Endothelial cell of umbilical vein (primary cell): ENCODE measurements at regions not wholly inside any gene's neighbourhood (a gene's known extent, or its start where the extent isn't known, plus 50 kb on each side); places are given as distances from the start of the nearest gene placed in this dataset.

Experiments
- BruUV-seq: library from RNA; stranded (reverse); fragments of 400-500 nt; replicated peaks from 2 replicates; lab custom pipeline; 2021; lab: Mats Ljungman, UMichigan
- CTCF ChIA-PET: fragments of 300-600, 350-600 bp; sonication (Branson Sonifier 250); formaldehyde crosslinking; loops from one replicate; lab custom pipeline; 2021; ENCODE audit warnings: antibody characterized with exemption, inconsistent platforms; lab: Charles Lee
- POLR2A ChIA-PET: fragments of 300-600, 350-600 bp; sonication (Branson Sonifier 250); formaldehyde crosslinking; loops from one replicate; lab custom pipeline; 2021; ENCODE audit warnings: antibody characterized with exemption, inconsistent platforms; lab: Charles Lee
- DNase-seq: peaks from one replicate; pipeline ENCODE4 v3.0.0-alpha.2; 2011; ENCODE audit warnings: low read depth, low spot score
- FAIRE-seq: peaks from 2 replicates; lab custom pipeline; 2011; peaks lifted over from hg19 to GRCh38; lab: Jason Lieb, UNC
- H2AFZ ChIP-seq: 2 replicates; pipeline ENCODE4 v1.6.0; 2012; ENCODE audit warnings: low read depth, low read length, control low read depth, inconsistent platforms
- H3K27ac ChIP-seq: 2 replicates; pipeline ENCODE4 v1.5.1; 2011; ENCODE audit warnings: low read depth, mild to moderate bottlenecking, control low read depth, low read length, moderate library complexity; ENCODE audit not compliant: insufficient read depth
- H3K27me3 ChIP-seq, 2 experiments: 2 replicates each; pipeline versions ENCODE4 v1.6.0 to v1.6.1; 2011; ENCODE audit warnings: low read length in 2 of 2, mixed read lengths in 1 of 2; ENCODE audit not compliant: control insufficient read depth in 2 of 2, insufficient read depth in 2 of 2
- H3K36me3 ChIP-seq, 2 experiments: 2 replicates in 1 of 2; 3 replicates in 1 of 2; pipeline ENCODE4 v1.5.1; 2011; ENCODE audit warnings: low read length in 2 of 2, mild to moderate bottlenecking in 1 of 2, moderate library complexity in 1 of 2; ENCODE audit not compliant: control insufficient read depth in 2 of 2, insufficient read depth in 2 of 2; ENCODE audit errors: extremely low read depth in 1 of 2
- H3K4me1 ChIP-seq: 3 replicates; pipeline ENCODE4 v1.5.1; 2011; ENCODE audit warnings: mild to moderate bottlenecking, low read length; ENCODE audit not compliant: control insufficient read depth, insufficient read depth; ENCODE audit errors: extremely low read depth
- H3K4me2 ChIP-seq: 2 replicates; pipeline ENCODE4 v1.6.1; 2011; ENCODE audit warnings: low read length, control low read depth, mixed read lengths; ENCODE audit not compliant: insufficient read depth
- H3K4me3 ChIP-seq, 3 experiments: fragments of 200-600 bp in 1 of 3; sonication (generic), shearing (Covaris generic) in 1 of 3; replicated peaks in 1 of 3; 2 replicates each; pipeline ENCODE4 v1.5.1; 2011 to 2016; ENCODE audit warnings: control low read depth in 3 of 3, low read length in 3 of 3, mild to moderate bottlenecking in 2 of 3, inconsistent platforms in 1 of 3, low read depth in 1 of 3, moderate library complexity in 1 of 3; ENCODE audit not compliant: insufficient read depth in 1 of 3
- H3K79me2 ChIP-seq: 2 replicates; pipeline ENCODE4 v1.6.0; 2012; ENCODE audit warnings: low read length, inconsistent platforms; ENCODE audit not compliant: control insufficient read depth, insufficient read depth
- H3K9ac ChIP-seq: replicated peaks from 2 replicates; pipeline ENCODE3; 2011; ENCODE audit warnings: low read length, control low read depth; ENCODE audit not compliant: insufficient read depth; ENCODE audit errors: extremely low read depth
- H3K9me1 ChIP-seq: replicated peaks from 3 replicates; pipeline ENCODE4 v1.6.0; 2011; ENCODE audit warnings: mild to moderate bottlenecking, low read length; ENCODE audit not compliant: control insufficient read depth, insufficient read depth; ENCODE audit errors: extremely low read depth
- H3K9me3 ChIP-seq: replicated peaks from 2 replicates; pipeline ENCODE4 v1.5.1; 2012; ENCODE audit warnings: low read length, inconsistent platforms; ENCODE audit not compliant: control insufficient read depth, insufficient read depth
- H4K20me1 ChIP-seq: replicated peaks from 2 replicates; pipeline ENCODE3; 2011; ENCODE audit warnings: mild to moderate bottlenecking, low read length; ENCODE audit not compliant: control insufficient read depth, insufficient read depth; ENCODE audit errors: extremely low read depth
- GATA2 ChIP-seq: IDR thresholded peaks from 2 replicates; pipeline ENCODE4 v1.7.0; 2011; ENCODE audit warnings: low read depth, mild to moderate bottlenecking, moderate library complexity, mixed read lengths, low read length; ENCODE audit not compliant: insufficient read length, insufficient read depth
- POLR2AphosphoS5 ChIP-seq: IDR thresholded peaks from 2 replicates; pipeline ENCODE4 v1.6.1; 2012; ENCODE audit warnings: low read depth, mild to moderate bottlenecking, control low read depth, low read length, moderate library complexity; ENCODE audit not compliant: insufficient read depth
- dilution Hi-C: fragments of 300-500 bp; cut with MboI; formaldehyde crosslinking; loops from one replicate; pipeline ENCODE4 v1.15.0; 2019; ENCODE audit warnings: low sequenced_read_pairs; ENCODE audit not compliant: extremely low pct_ligation_motif_present
- intact Hi-C: fragments of 100-400 bp; cut with micrococcal nuclease; formaldehyde crosslinking; loops from one replicate; pipeline ENCODE4 v1.10.0; 2022

DNA sequence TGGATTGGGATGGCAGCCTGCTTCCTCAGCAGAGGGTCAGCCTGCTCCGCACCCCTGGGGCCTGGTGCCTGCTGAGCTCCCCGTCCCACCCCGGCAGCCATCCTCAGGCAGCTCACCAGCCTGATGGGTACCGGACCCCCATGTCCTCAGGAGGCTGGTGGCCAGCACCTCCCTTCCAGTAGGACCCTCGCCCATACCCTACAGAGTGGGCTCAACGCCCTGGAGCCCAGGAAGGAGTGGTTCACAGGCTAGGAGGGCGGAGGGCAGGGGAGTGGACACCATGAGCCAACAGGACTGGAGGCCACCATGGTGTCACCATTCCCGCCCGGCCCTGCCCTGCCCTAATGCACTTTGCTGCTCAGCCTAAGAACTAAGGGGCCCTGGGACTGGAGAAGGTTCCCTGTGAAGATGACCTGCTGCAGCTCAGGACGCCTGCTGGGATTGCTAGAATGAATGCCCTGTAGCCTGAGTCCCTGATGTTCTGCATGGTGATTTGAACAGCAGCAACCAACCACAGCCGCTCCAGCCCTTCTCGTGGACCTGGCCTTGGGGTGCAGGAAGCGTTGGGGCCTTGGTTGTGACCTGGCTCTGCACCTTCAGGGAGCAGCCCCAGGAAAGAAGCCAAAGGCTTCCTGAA, 1080.8 kb downstream of the BRD1 start:
- Histone ChIP-seq H3K9ac (no peak overlapping the region), H3K36me3 (no peaks in the 10 kb centered on the region), H2AFZ (no peak overlapping the region), H3K9me3 (peaks cover 13% of the 10 kb centered on the region), H3K9me1 (no peaks in the 10 kb centered on the region), H3K27ac (no peak overlapping the region), H3K4me2 (no peak overlapping the region), H3K4me3 (no peak overlapping the region), H3K27me3 (no peaks in the 10 kb centered on the region), H3K4me1 (no peaks in the 10 kb centered on the region), H4K20me1 (no peaks in the 10 kb centered on the region), H3K79me2 (no peaks in the 10 kb centered on the region)
- FAIRE-seq (no peak), DNase-seq (no peak)
- no peak for TF ChIP-seq GATA2
- BruUV-seq = no TSS peak
- ChIA-PET POLR2A (no interaction called here), CTCF (no interaction called here)
- intact Hi-C loops (no loop called here), dilution Hi-C loops (no loop called here)

DNA sequence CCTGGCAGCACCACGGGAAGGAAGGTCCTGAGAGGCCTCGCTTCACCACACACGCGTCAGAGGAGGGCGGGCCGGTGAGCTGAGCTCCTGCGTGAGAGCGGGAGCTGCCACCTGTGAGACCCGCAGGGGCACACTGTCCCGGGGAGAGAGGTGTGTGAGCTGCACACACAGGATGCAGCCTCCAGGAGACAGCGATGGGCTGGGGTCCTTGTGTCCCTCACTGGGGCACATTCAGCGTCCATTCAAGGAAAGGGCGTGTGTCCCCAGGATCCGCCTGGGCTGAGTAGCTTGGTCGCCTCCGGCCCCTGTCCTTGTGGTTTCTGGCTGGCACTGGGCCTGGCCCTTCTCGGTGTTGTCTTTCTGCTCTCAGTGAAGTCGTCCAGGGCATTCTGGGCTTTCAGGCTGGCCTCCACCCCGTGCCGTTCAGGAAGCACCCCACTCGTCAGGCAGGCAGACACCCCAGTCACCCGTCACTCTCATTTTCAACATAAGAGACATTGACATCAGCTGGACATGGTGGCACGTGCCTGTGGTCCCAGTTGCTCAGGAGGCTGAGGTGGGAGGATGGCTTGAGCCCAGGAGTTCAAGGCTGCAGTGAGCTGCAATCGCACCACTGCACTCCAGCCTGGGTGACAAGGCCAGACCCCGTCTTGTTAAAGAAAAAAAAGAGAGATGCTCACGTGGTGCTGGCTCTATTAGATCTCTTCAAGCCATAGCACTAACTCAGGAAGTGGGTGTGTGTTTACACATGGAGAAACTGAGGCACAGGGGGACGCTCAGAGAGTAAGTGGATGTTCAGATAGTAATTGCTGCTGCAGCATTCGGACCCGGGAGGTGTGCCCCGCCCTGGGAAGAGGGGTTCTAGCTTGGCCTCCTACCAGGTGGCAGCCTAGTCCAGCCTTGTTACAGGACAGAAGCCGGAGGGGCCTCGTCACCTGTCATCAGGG, 1081.6 kb downstream of the BRD1 start:
- ChIA-PET CTCF (no interaction called here), POLR2A (no interaction called here)
- BruUV-seq = no TSS peak
- Histone ChIP-seq H3K9me3 (peaks cover 17% of the 10 kb centered on the region), H3K4me2 (no peak overlapping the region), H3K27me3 (no peaks in the 10 kb centered on the region), H3K27ac (no peak overlapping the region), H3K9me1 (no peaks in the 10 kb centered on the region), H3K4me3 (no peak overlapping the region), H2AFZ (no peak overlapping the region), H4K20me1 (no peaks in the 10 kb centered on the region), H3K36me3 (no peaks in the 10 kb centered on the region), H3K9ac (no peak overlapping the region), H3K4me1 (no peaks in the 10 kb centered on the region), H3K79me2 (no peaks in the 10 kb centered on the region)
- DNase-seq (no peak), FAIRE-seq (no peak)
- dilution Hi-C loops (no loop called here), intact Hi-C loops (no loop called here)
- no peak for TF ChIP-seq POLR2AphosphoS5
